ENCODE measurements at regions not wholly inside any gene's neighbourhood (a gene's known extent, or its start where the extent isn't known, plus 50 kb on each side); places are given as distances from the start of the nearest gene placed in this dataset.

DNA sequence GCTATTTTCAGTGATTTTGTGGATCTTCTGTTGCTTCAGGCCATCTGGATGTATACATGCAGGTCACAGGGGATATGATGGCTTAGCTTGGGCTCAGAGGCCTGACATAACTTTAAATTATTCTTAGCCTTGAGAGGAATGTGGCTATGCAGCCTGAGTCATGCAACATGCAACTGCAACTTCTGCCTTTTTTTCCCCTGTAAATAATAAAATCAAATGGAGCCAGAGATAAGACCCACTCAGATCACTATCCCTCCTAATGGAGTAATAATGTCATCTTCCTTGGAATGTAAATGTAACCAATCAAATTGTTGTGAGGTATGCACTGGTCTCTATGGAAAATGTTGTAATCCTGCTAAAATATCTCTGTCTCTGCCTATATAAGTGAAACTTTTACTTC, 54.9 kb downstream of the MAGEB17 start:
- DNase-seq: no peak

DNA sequence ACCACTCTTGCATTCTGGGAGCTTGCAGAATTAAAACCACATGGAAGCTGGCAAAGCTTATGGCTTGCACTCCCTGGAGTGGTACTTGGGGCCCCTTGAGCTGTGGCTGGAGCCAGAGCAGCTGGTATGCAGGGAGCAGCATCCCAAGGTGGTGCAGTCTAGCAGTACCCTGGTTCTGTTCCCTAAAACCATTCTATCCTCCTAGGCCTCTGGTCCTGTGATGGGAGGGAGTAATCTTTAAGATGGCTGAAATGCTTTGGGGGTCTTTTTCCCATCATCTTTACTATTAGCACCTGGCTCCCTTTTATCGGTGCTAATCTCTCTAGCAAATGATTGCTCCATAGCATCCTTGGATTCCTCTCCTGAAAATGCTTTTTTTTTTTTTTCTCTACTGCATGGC, 56.1 kb downstream of the MAGEB17 start:
- no peak for DNase-seq

DNA sequence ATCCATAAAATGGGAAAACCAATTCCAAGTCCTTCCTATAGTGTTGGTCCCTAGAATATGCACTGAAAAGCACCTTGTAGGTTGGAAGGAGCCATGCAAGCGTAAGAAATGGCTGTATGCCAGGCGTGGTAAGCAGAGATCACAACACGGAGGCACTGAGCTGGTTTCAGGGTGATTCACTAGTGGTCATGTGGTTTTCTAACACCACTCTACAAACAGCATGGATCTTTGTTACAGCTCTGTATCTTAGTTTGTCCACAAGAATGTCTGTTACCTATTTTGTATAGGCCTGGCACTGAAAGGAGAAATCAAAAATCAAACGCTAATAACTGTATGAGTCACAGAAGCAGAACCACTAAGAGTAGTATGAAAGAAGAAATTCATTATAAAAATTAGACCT, 71.9 kb downstream of the MAGEB17 start:
- DNase-seq: no peak

DNA sequence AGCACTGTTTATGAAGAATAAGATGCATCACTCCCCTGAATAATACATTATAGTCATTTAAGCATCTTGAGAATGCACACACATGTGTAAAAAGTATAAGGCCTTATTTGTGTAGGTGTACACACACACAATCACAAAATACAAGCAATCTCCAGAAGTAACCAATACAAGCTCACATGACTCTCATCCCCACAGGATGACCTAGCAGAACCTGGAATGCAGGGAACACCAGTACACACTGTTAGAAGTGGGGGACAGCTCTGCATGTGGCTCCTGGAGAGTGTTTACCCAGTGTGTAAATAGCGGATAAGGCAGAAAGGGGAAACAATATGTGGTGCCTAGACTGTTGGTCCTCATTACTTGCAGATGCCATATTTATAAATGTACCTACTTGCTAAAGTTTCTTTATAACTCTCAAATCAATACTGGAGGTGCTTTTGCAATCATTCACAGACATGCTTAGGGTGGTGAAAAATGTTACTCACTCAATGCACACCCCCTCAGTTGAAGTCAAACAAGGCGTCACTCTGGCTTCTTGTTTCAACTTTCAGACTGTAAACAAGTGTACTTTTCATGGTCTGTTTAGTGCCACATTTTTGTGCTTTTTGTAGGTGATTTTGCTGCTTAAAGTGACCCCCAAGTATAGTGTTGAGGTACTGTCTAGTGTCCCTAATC, 73.1 kb downstream of the MAGEB17 start:
- DNase-seq: no peak

DNA sequence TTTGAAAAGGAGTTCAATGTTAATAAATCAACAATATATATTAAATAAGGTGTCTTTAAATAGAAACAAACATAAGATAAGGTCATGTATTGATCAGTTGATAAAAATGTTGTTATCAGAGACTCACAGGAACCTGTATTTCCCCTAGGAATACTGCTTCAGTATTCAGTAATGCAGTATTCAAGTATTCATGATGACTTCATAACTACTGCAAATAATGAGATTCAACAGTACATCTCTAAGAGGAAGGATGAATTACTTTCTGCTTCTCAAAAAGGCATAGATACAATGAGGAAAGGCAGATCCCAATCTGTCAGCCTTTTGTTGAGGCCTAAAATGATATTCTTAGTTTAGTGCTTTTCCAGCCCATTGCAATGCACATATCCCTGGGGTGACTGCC, 73.7 kb downstream of the MAGEB17 start:
- DNase-seq: no peak

DNA sequence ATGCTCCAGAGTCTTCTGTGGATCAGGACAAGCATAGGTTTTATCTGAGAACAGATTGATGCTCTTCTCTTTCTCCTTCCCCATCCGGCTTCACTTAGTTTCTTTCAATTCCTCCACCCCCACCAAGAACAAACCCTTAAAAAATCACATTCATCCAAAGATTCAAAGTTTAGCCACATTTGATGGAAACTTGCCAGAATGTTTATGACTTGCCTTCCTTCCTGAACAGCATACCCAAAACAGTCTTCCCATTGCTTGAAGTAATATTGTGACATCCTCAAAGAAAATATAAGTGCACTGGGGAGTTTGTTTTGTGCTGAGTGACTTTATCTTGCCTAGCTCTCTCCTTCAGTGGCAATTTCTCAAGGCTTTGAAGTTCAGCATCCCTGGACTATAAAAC, 83.0 kb downstream of the MAGEB17 start:
- no peak for DNase-seq

DNA sequence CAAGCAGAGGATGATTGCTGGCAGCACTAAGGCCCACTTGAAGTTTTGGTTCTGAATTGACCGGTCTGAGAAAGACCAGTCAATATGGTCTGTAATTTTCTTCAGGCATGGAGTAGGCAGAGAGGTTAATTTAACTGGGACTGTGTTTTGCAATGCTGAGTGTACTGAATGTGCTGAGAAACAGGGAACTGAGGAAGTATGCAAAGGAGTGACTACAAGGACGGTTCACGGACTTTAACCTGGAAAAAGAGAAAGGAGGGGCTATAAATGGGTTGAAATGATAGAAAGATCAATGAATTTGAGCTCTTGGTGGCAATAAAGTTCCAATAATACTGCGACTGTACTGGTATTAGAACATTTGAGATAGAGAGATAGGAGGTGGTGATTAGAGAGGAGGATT, 84.5 kb downstream of the MAGEB17 start:
- DNase-seq: no peak

DNA sequence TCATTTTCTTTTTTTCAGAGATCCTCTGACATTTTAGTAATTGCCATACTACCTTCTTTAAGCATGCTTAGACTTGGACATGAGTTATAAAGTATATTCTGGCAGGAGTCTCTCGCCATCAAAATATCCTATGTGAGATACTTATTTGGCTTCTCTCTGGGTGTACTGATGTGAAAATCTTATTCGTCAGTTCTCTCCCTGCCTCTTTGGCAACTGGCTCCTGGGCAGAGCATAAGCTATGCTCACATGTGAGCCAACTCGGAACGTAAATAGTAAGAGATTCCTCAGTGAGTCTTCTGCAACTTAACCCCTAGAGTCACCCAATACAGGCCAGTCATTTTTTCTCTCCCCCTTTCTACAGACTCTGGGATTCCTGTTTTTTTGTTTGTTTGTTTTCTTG, 91.6 kb downstream of the MAGEB17 start:
- DNase-seq: no peak

DNA sequence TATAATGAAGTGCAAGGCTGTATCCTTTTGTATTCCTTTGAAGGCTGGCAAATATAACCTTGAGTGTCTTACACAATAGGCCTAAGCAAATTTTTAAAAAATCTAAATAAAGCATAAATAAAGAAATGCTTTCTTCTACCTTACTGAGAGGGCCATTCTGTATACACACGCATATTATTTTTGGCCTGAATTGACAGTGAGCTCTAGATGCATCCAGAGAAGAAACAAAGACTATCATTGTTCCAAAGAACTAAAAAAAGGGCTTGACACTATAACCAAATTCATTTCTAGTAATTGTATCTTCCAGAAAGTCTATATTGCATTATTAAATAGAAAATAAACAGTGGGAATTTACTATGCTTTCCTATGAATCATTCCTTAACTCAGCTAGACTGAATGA, 100.2 kb downstream of the MAGEB17 start:
- no peak for DNase-seq

DNA sequence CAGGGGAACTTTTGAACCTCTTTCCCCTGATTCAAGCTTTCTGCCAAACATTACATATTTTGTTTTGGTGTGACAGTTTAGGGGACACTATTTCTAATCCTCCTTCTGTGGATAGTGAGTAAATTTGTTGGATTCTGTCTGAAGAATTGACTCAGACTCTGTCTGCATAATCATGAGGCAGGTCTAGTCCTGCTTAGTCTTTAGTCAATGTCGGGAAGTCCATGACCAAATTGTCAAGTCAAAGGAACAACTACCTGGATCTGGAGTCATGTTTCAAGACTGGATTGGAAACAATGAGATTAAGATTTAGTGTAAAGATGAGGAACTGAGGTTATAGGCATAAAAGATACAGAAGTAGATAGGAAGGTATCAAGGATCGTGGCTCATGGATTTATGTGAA, 100.9 kb downstream of the MAGEB17 start:
- DNase-seq: no peak

DNA sequence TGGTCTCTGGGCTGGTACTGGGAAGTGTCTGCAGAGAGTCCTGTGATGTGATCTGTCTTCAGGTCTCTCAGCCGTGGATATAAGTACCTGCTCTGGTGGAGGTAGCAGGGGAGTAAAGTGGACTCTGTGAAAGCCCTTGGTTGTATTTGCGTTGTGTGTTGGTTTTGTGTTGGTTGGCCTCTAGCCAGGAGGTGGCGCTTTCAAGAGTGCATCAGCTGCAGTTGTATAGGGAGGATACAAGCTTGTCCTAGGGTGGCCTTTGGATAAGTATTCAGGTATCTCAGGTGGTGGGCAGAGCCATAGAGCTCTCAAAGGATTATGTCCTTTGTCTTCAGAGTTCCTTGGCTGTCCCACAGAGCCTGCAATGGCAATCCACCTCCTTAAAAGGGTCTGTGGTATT, 111.6 kb downstream of the MAGEB17 start:
- DNase-seq: no peak

DNA sequence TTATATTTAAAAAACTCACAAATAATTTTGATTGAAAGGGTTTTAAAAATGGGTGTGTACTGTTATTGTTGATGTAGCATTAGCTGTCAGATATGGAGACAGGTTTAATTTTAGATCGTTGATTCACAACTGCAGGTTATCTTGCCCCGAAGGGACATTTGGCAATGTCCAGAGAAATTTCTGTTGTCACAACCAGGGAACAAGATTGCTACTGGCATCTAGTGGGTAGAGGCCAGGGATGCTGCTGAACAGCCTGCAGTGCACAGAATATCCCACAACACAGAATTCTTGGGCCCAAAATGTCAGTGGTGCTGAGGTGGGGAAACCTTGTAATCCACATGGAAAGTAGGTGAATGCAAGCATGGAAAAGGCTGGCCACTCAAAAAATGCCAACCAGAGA, 114.9 kb downstream of the MAGEB17 start:
- no peak for DNase-seq

DNA sequence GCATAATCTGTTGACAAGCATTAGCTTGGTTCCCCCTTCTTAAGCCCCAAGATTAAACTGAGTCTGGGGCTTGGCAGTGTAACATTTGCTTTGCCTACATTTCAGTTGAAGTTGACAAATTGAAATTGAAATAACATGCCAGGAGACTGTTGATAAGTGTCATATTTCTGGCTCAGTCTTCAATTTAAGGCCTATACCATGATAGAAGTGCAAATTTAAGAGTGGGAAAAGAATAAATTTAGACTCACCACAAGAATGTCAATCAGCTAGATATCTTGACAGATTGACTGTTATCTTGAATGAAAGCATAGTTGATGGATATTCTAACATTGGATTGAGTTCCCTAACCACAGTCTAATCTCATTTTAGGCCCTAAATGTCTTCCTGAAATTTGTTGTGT, 117.6 kb downstream of the MAGEB17 start:
- DNase-seq: no peak

DNA sequence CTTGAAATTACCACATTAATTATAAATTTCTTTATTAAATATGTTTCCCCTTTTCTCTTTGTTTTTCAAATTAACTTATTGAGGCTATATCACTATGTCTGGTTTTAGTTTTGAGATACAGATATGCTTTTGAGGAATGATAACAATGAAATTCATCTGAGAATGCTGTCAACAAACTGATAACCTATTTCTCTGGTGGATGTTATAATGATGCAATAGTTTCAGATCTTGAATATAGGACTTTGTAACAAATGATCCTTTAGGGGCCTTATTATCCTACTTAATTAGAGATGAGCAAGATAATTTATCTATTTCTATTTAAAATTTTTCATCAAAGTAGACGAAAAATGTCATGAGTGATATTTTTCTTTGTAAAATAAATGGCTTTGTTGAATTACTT, 123.7 kb downstream of the MAGEB17 start:
- no peak for DNase-seq

DNA sequence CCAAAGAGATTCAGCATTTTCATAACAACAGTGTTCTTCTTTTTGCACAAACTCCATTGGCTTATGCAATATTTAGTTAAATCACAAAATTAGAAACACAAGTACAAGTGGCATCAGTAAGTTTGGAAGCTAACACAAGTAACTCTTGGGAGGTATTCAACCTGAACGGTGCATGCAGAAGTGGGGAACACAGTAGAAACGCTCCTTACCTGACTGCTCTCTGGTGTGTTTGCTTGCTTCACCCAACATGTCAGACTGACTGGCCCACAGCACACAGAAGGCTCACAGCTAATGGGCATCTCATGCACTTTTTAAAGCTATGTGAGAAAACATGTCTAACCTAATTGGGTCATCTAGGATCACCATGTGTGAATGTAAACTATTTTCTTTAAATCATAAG, 133.6 kb downstream of the MAGEB17 start:
- no peak for DNase-seq

DNA sequence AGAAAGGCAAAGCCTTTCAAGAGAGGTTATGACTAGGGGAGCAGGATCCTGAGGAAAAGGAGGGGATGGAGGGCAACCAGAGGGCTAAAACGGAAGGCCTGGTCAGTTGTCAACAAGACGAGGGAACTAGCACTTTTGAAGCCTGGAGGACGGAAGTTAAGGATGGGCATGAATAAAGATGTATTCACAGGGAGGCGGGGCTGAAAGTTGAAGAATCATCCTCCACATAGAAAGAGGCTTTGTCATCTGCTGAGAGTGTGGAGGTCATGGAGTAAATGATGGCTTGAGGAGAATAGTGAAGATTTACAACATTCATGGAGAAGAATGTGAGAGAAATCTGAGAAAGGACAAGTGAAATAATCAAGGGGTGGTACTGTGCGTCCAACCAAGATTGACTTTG, 137.5 kb downstream of the MAGEB17 start:
- no peak for DNase-seq

DNA sequence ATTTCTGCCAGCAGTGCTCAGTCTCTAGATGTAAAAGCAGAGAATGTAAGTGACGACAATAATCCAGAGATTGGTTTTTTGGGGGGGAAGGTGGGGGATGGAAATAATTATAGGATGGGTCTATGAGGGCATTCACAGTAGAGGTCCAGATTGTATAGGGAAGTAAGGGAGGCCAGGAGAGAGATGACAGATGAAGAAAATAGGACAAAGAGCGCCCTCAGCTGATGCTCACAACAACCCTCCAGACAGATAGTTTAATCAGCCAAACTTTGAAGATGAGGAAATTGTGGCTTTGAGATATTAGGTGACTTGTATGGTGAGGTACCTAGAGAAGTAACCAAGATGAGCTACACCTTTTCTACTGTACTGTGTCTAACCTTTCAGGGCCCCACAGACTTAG, 137.9 kb downstream of the MAGEB17 start:
- DNase-seq: no peak

DNA sequence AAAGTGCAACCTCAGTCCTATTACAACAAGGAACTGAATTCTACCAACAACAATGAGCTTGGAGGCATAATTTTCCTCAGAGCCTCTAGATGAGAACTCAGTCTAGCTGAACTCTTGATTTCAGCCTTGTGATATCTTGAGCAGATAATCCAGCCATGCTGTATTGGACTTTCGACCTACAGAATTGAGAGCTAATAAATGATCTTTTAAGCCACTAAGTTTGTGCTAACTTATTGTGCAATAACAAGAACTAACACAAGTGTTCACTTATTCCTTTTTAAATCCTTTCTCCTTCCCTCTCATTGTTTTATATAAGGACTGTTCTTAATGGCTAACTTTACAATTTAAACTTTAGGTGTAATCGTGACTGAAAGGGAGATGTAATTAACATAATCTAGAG, 140.7 kb downstream of the MAGEB17 start:
- DNase-seq: no peak

DNA sequence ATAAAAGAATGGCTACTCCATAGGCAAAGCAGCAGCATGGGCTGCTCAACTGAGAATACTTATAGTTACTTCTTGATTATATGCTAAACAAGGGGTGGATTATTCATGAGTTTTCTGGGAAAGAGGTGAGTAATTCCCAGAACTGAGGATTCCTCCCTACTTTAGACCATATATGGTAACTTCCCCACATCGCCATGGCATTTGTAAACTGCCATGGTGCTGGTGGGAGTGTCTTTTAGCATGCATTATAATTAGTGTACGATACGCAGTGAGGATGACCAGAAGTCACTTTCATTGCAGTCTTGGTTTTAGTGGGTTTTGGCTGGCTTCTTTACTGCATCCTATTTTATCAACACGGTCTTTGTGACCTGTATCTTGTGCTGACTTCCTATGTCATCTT, 141.5 kb downstream of the MAGEB17 start:
- DNase-seq: no peak

DNA sequence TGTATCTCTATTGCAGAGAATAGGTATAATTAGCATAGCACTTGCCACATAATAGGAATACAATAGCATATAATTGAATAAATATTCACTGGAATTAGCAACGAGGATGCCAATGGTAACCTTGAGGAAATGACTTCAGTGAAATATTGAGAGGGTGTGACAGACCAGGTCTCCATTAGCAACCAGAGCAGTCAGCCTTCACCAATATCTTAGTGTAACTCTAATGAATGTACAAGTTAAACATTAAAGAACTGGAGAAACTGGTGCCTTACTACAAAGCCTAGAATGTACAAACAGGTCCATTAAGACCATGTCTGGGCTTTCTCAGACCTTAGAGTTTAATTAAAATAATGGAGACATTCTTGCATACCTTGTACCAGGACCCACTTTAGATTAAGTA, 143.0 kb downstream of the MAGEB17 start:
- DNase-seq: no peak

DNA sequence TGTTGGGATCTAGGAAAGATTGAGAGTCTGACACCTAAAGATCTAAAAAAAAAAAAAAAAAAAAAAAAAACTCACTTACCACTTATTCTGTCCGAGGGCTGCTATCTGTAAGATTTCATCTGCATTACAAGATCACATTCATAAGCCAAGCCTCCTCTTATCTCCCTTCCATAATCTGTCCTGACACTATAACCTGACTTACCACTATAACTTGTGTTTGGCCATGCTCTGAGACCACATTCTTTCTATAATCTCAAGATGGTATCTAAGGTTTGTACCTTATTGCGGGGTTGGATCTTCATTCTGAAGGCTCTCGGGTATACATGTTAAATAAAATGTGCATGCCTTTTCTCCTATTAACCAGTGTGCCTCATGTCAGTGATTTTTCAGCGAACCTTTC, 144.4 kb downstream of the MAGEB17 start:
- DNase-seq: no peak

DNA sequence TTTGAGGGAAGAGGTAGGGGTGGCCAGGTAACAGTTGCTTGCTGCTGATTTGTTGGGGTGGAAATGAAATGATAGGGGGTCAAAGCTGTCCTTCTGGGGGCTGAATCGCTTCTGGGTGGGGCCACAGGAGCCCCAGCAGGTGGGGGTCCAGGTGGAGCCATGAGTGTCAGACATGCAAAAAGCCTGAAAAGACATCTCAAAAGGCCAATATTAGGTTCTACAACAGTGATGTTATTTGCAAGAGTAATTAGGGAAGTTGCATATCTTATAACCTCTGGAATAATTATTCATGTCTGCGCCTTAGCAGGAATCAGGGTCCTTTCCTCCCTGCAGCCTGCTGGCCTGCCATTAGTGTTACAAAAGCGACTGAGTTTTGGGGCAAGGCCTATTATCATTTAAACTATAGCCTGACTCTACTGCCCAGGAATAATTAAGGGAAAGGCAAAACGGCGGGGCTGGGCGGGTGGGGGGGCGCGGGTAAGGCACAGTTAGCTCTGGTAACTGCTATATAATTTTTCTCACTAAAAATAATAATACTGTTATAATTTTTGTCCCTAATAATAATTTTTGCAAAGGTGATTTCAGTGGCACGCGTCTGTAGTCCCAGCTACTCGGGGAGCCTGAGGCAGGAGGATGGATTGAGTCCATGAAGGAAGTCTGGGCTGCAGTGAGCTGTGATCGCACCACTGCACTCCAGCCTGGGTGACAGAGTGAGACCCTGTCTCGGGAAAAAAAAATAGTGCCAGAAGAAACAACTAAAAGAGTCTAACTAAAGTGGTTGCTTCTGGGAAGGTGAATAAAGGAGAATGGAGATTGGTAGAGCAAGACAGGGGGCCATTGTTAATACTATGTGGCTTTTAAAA, 145.7 kb downstream of the MAGEB17 start:
- DNase-seq: no peak

DNA sequence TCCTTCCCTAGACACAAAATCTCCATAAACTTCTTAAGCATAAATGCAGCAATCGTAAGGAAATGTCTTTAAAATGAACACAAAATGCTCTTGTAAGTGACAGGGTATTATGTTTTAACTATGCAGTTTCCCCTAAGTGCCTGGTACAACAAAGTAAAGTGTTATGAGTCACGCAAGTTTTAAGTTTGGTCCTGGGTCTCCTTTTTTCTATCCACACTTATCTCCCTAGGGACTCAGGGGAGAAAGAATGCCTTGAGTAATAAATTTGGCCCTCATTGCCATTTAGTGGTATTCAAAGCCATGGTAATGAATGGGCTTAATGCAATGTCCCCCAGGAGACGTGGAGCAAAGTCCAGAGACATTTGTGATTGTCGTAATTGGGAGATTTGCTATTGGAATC, 149.1 kb downstream of the MAGEB17 start:
- DNase-seq: no peak

DNA sequence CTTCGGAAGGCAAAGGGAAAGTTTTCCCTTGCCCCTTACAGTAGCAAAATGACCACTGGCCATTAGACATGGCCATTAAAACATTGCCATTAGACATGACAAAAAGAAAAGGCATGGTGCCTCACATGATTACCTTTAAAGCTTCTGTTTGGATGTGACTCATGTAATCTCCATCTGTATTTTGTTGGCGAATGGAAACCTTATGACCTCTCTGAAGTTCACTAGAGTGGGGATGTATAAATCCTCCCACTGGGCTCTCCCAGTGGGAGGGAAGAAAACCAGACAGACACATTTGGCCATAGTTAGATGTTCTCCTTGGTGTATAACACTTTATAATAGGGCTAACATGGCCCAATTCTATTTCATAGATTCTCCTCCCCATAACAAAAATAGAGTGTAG, 152.6 kb downstream of the MAGEB17 start:
- no peak for DNase-seq

Measured in muscle of arm (tissue), 1 donor.